T-helper 1 cell (primary cell): ENCODE measurements at regions not wholly inside any gene's neighbourhood (a gene's known extent, or its start where the extent isn't known, plus 50 kb on each side); places are given as distances from the start of the nearest gene placed in this dataset.
"Not testable (repeated sequence)": the region's sequence is repeated elsewhere in the genome, so short reads cannot be mapped to it uniquely, and the experiment has no call there.

Source experiments
- DNase-seq, 5 donors: peaks; one replicate each; pipeline ENCODE4 v3.0.0-alpha.2; 2012 to 2020

GRCh38 chr6:112464901-112465665 is 118.0 kb downstream of the RFPL4B start:
- DNase-seq, result no peak

GRCh38 chr6:112466373-112467151 is 119.4 kb downstream of the RFPL4B start:
- DNase-seq, result no peak

- DNase-seq, result no peak
Measured at GRCh38 chr6:112468359-112468758, 121.2 kb downstream of the RFPL4B start.

- no peak for DNase-seq
Measured at GRCh38 chr6:112469306-112469705, 122.2 kb downstream of the RFPL4B start.

GRCh38 chr6:112470376-112470775 is 123.2 kb downstream of the RFPL4B start:
- no peak for DNase-seq

- DNase-seq, result no peak
Measured at GRCh38 chr6:112470950-112471349, 123.8 kb downstream of the RFPL4B start.

- no peak for DNase-seq
Measured at GRCh38 chr6:112475083-112475482, 128.0 kb downstream of the RFPL4B start.

- DNase-seq, result no peak
Measured at GRCh38 chr6:112477125-112477524, 130.0 kb downstream of the RFPL4B start.

- DNase-seq, result no peak
Measured at GRCh38 chr6:112478036-112478435, 130.9 kb downstream of the RFPL4B start.

- not testable (repeated sequence) for DNase-seq
Measured at GRCh38 chr6:112479975-112480374, 132.8 kb downstream of the RFPL4B start.

GRCh38 chr6:112480553-112480952 is 133.4 kb downstream of the RFPL4B start:
- no peak for DNase-seq

- DNase-seq, result no peak
Measured at GRCh38 chr6:112481211-112481610, 134.1 kb downstream of the RFPL4B start.

GRCh38 chr6:112482373-112482772 is 135.2 kb downstream of the RFPL4B start:
- no peak for DNase-seq

- no peak for DNase-seq
Measured at GRCh38 chr6:112485120-112485826, 138.1 kb downstream of the RFPL4B start.

- DNase-seq, result no peak
Measured at GRCh38 chr6:112485827-112486212, 138.7 kb downstream of the RFPL4B start.

GRCh38 chr6:112486454-112486853 is 139.3 kb downstream of the RFPL4B start:
- DNase-seq, result no peak

GRCh38 chr6:112488238-112488637 is 141.1 kb downstream of the RFPL4B start:
- DNase-seq, result no peak

- DNase-seq, result no peak
Measured at GRCh38 chr6:112501705-112502104, 154.6 kb downstream of the RFPL4B start.

GRCh38 chr6:112502351-112503090 is 155.4 kb downstream of the RFPL4B start:
- DNase-seq, result no peak

- DNase-seq, result no peak
Measured at GRCh38 chr6:112503091-112503596, 156.0 kb downstream of the RFPL4B start.

GRCh38 chr6:112504621-112505020 is 157.5 kb downstream of the RFPL4B start:
- no peak for DNase-seq

GRCh38 chr6:112511441-112511840 is 164.3 kb downstream of the RFPL4B start:
- DNase-seq, result no peak

GRCh38 chr6:112513175-112513574 is 166.0 kb downstream of the RFPL4B start:
- DNase-seq, result no peak
